NCI-H748 treated with DMSO at 0.1 percent for 48 hours (cell line): ENCODE measurements at regions not wholly inside any gene's neighbourhood (a gene's known extent, or its start where the extent isn't known, plus 50 kb on each side); places are given as distances from the start of the nearest gene placed in this dataset.

Experiments used
- DNase-seq: peaks from one replicate; lab custom pipeline; 2025; lab: John Stamatoyannopoulos, UW

DNA sequence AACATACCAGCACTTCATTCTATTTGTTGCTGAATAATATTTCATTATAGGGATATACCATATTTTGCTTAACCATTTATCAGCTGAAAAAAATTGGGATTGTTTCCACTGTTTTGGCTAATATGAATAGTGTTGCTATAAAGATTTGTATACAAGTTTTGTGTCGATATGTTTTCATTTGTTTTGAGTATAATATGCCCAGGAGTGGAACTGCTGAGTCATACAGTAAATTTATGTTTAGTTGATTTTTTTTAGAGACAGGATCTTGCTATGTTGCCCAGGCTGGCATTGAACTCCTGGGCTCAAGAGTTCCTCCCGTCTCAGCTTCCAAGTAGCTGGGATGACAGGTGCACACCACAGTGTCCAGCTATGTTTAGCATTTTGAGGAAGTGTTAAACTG lies 131.5 kb upstream of the TMCC3 start:
- no peak for DNase-seq

DNA sequence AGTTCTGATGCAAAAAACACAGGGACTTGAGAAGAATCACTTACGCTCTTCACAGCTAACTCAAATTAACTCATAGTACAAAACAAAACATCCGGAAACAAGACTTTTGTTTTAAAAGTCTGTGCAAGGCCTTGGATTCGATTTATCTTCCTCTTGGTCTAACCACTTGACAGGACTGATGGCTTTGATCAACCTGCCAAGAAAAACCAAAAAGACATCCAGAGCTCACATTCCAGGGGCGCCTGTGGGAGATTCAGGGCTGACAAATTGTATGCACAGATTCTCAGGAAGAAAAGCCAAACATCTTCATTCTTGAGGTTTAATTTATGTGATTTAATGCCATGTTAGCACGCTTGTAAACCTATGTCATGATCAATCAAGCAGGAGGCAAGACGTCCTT lies 129.1 kb upstream of the TMCC3 start:
- DNase-seq = no peak

DNA sequence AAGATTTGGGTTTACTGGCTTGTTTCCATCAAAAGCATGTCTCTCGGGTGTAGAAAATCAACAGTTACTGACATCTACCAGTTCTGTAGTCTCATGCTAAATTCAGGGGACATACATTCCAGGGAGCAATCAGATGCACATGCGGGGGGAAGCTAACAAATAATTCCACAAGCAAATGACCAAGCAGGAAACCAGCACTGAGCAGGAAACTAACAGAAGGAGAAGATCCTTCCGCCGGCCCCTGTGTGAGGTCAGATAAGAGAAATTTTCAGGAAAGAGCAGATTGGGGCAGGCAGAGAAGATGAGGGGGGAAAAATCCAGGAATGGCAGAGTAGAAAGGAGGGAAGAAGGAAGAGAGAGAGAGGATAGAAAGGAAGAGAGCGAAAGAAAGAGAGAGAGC lies 127.6 kb upstream of the TMCC3 start:
- no peak for DNase-seq

DNA sequence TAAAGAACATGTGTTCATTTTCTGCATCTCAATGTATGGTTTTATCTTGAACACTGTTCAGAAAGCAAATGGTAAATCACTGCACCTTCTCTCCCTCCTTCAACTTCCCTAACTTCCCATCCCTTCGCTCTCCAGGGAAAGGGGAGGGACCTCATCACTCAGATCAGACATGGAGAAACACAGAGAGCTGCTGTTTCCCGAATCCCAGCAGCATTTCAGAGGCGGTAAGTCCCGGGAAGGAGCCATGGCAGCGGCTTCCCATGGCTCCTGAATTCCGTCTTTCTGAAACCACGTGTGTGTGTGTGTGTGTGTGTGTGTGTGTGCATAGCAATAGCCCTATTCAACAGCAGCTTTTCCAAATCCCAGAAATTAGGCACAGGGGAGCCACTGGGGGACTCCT lies 125.4 kb upstream of the TMCC3 start:
- no peak for DNase-seq

DNA sequence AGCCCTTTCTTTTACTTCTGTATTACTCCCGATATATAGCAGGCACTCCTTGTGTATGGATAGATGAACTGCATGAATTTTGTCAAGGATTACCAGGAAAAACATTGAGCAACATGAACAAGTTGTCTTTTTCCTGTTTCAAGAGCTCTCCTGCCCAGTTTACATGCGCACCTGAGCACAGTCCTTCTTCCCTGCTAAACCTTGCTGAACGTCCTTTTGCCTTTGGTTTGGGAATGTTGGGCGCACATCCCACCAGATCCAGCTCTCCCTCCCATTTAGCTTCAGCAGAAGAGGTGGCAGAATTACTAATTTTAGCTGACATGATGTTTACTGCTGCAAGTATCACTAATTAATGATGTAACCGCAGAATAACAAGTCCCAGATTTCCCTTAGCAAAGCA lies 121.4 kb upstream of the TMCC3 start:
- DNase-seq = no peak

DNA sequence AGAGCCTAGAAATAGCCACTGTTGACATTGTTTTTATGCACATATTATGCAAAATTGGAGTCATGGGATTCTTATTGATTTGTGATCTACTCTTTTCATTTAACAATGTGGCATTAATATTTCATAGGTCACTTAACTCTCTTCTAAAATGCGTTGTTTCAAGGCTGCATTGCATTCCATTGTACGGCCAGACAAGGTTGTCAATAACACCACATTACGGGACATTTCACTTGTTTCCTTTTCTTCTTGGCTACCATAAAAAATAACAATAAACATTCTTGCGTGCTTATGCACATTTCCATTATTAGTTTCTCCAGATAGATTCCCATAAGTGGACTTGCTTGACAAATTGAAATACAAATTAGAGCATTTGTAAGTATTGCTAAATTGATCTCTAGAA lies 120.8 kb upstream of the TMCC3 start:
- DNase-seq = no peak

DNA sequence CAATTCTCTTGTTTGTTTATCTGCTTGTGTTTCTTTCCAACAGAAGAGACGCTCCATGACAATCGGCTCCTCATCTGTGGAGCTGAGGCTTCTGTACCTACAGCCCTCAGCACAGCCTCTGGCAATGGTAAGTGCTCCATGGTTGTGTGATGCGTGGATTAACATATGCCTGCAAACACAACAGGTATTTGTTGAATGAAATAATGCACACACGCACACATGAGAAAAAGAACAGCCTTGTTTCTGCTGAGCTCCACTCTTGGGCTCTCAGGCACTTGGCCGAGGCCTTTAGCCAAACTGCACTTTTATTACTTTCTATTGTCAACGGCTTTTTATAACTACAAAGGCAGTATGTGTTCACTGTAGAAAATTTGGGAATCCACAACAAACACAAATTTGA lies 120.4 kb upstream of the TMCC3 start:
- no peak for DNase-seq

DNA sequence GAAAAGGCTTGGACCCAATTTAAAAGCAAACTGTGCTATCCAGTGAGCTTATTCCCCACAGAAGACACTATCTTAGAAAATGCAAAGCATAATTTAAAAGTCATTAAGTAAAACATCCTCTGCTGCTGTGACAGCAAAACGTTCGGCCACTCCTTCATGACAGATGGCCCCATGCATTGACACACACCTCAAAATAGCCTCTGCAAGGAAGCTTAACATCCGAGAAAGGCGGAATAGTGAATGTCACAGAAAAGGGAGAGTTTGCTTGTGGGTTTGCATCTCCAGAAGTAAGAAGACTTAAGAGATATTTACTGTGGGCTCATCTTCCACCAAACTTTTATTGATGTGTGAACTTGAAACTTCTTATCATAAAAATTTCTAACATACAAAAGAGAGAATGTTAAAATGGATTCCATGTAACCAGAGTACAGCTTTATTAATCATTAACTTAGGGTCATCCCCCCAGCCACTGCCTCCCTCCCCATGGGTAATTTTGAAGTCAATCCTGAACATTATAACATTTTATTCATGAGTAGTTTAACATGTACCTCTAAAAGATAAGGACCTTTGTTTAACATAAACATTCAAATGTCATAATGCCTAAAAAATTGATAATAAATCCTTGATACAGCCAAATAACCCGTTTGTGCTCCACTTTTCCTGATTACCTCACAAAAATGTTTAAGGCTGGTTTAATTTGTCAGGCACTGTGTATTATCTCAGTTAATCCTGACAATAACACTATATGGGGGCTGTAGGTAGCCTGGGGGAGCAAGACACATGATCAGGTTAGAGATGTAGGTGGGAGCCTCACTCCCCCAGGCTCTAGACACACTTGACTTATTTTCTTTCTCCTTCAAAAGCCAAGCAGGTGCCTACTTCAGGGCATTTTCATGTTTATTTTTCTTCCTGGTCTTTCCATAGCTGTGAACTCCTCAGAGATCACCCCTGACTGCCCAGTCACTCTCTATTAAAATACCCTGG lies 119.7 kb upstream of the TMCC3 start:
- no peak for DNase-seq

DNA sequence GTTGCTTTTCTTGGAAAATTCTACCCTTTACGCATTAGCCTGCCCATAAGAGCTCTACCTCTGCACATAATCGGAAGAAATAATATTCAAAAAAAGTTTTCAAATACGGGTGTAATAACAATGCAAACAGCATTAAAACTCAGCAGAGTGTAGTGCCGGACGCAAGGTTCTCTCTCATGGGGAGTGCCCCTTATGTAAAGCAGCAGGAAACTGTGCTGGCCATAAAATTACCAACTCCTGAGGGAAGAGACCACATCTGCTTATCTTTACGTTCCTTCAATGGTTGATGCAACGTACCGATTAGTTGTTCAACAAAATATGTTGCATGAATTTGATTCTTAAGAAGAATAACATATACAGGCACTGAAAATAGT lies 118.7 kb upstream of the TMCC3 start:
- DNase-seq = no peak

DNA sequence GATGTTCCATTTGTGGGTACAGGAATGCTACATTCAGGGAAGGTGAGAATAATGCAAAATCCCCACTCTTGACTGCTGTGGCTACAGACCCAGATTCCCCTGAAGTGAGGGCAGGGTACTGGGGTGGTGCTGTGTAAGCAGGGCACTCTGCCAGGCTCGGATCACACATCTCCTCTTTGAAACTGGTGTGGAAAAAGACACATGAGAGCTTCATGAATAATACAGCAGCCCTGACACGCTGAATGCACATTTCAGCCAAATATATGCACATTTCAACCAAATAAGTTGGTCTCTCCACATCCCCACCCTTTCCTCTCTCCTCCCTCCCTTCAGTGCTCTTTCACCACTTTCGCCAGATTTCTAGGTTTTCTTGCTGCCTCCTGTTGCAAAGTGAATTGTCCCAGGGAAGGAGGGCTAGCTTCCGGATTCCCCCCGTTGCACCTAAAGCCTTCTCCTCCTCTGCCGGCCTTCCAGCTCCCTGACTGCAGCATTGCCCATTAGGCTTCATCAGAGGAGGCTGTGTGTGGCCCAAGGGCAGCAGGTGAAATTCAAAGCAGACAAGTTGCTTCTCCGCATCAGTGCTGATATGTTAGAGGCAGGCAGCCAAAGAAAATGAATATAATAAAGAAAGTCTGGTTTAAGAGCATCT lies 118.2 kb upstream of the TMCC3 start:
- DNase-seq = no peak

DNA sequence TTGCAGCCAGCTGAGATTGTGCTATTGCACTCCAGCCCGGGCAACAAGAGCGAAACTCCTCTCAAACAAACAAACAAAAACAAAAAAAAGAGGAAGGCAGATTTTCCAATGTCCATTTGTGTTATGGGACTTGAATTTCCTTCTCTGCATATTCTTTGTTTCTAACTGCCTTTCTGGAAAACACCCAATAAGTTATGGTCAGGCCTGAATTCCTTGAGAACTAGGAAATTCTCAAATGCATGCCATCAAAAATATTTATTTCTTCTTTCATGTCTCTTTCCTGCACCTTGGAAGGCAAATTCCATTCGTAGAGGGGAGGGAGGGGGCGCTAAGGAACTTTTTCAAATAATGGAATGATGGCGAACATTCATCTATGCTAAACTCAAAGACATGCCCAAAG lies 117.6 kb upstream of the TMCC3 start:
- DNase-seq = no peak

DNA sequence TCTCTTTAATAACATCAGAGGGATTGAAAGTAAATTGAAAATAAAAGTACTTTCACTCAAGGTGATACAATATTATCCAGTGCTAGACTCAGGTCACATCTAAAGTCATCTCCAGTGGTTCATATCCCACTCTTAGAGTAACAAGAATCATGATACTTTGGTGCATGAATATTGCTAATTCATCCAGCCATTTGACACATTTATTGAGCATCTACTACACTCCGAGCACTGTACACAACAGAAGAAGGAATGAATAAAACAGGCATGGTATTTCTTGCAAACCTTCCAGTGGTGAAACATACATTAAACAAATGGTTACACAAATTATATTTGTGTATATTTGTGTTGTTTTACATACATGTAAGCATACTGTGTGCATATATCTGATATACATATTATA lies 116.0 kb upstream of the TMCC3 start:
- DNase-seq = no peak

DNA sequence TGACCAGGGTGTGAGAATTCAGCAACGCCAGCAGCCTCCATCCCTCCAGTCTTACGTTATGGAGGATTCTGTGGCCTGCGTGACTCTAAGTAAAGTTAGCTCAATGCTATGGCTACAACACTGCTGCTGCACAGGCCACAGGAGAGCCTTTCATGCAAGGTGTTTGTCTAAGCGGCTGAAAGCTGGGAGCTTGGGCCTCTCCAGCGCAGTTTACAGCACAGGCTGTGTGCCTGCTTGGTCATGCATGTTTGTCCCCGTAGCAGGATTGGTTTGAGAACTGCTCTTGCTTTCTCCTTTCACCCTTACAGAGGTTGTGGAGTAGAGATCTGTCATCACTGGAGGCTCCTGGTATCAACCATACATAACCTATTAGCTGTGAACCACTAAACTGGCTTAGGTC lies 113.1 kb upstream of the TMCC3 start:
- DNase-seq = no peak

DNA sequence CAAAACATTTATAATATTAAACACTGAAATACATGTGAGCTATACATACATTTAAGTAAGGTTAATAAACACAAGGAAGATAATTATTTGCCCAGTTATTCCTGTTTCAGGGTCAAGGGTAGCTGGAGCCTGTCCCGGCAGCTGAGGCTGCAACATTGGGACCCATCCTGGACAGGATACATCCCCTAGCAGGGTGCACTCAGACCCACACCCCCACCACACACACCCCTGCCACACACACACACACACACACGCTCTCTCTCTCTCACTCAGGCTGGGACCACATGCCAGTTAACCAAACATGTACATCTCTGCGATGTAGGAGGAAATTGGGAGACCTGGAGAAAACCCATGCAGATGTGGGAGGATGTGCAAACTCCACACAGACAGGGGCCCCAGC lies 112.6 kb upstream of the TMCC3 start:
- no peak for DNase-seq

DNA sequence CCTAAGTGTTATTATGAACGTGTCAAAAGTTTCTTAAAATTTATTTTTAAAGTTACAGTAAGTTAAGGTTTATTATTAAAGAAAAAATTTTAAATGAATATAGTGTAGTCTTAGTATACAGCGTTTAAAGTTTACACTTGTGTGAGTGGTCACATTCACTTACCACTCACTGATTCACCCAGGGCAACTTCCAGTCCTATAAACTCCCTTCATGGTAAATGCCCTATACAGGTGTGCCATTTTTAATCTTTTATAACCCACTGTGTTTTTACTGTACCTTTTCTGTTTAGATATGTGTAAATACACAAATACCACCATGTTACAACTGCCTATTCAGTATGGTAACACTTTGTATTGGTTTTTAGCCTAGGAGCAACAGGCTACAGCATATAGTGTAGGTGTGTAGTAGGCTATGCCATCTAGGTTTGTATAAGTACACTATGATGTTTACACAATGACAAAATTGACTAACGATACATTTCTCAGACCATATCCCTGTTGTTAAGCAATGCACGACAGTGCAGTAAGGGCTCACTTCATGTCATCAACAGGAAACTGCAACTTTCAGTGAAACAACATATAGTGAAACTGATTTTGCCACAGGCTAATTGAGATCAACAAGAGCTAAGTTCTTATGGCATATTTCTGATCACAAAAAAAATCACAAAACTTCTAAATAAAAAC lies 112.0 kb upstream of the TMCC3 start:
- no peak for DNase-seq

DNA sequence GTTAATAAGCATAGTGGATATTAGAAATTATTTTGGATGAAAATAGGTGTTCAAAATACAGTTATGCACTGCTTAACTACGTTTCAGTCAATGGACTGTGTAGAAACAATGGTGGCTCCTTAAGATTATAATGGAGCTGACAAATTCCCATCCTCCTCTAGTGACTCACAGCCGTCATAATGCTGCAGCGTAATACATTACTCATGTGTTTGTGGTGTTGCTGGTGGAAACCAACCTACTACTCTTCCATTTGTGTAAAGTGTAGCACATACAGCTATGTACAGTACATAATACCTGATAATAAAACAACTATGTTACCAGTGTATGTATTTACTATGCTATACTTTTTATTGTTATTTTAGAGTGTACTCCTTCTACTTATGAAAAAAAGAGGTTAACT lies 111.2 kb upstream of the TMCC3 start:
- DNase-seq = no peak

DNA sequence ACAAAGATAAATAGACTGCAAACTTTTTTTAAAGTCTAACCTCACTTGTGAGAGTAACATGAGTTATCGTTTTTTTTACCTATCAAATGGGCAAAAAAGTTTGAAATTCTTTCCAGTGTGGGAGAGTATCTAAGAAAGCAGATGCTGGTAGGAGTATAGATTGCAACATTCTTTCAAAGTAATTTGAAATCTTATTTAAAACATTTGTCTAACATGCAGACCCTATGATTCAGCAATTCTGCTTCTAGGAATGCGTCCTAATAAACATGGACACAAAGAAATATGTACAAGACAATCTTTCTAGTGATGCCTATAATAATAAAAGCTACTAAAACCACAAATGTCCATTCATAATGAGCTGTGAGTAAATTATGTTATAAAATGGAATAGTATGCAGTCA lies 110.4 kb upstream of the TMCC3 start:
- DNase-seq = no peak

DNA sequence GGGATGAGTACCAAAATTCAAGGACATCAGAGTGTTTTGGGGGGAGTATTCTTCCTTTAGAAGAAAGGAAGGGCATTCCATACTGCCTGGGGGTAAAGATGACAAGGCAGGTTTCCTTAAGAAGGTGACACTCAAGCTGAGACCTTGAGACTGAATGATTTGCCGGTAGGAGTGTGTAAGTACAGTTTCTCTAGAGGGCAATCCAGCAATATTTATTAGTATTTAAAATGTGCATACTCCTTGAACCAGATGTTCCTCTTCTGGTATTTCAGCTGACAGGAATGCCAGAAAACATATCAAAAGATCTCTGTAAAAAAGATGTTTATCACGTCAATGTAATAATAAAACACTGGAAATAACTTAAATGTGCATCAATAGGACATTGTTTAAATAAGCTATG lies 106.4 kb upstream of the TMCC3 start:
- DNase-seq = no peak

DNA sequence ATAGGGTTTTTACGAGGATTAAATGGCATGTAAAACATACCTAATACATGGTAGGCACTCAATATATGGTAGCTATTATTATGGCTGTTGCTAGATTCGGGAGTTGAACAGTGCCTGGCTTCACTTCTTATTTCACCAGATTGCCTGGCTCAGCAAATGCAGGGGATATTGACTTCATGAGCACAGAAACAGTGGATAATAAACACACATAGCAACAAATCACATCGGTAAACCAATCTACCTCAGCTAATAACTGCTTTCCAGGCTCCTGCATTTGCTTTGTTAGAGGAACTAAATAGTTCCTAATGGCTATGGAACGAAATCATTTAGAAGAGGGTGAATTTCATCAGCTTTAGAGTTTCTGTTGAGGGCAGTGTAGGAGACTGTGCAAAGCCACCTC lies 105.2 kb upstream of the TMCC3 start:
- no peak for DNase-seq

DNA sequence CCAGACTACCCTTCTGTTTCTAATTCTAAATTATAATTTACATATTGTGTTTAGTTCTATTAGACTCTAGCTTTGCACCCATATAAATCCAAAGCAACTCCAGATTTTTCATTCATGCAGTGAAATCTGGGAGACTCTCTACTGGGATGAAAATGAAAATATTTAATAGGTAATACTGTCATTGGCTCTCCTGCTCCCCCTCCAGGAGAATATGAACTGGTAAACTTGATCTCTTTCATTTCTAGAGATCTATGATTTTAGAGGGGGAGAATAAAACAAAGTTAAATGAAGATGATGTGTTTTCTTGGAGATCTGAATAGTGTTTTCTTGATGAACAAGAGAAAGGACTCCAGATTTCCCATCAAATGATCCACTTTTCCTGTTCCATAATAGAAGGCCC lies 104.3 kb upstream of the TMCC3 start:
- no peak for DNase-seq

DNA sequence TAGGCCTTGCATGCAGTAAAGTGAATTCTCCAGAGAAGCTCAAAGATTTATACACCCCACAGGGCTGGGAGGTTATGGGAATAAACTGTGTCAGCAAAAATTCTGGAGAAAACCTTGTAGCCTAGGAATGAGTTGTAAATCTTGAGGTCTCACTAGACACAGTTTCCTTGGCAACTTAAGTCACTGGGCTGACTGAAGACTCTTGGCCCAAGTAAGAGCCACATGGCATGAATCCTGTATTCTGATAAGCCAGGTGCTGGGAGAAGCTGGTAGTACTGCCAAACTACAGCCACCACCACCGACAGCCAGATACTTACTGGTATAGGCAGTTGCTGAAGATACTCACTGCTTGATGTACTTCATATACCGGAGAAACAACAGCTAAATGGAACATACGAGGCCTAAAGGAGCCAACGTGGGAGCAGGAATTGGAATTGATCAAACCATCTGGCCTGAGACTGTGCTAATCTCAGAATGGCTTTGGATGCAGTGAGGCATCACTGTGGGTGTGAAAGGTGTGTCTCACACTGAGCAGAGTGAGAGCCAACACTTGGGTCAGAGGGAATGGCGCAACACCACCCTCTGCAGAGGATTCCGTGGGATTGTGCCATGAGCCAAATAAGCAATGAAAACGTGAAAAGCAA lies 102.8 kb upstream of the TMCC3 start:
- no peak for DNase-seq

DNA sequence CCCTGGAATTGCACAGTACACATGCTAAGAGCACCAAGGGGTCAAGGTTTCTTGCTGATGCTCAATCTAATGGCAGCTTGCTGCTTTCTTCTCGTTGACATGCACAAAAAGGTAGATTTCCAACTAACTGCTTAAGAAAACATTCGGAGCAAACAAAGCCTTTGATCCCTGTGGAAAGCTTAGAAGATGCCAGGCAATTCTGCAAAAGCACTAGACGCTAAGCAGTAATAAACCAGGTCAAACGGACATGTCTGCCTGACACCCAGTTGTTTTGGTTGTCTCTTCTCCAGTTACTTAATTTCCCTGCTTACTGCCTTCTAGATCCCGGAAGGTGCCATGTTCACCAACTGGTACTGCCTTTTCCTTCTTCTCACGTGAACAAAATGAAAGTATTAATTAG lies 100.5 kb upstream of the TMCC3 start:
- DNase-seq = no peak

DNA sequence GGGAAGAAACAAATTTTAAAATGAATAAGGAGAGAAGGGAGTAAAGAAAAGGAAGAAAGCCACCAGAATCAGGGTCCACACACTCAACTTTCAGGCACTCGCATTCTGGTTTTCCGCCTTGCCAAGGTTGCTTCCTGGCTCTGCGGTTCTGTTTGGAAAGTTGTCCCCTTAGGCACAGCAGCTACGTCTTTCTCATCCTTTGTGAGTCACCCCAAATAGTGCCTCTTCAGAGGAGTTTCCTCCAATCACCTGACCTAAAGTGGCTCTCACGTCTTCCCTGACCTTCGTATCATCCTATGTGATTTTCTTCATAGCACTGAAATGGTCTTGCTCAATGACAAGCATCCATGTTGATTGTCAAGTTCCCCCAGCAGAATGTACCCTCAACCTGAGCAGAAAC lies 99.5 kb upstream of the TMCC3 start:
- no peak for DNase-seq
